SIG-M5 treated with dmso at 0.1 percent for 504 hours (cell line): ENCODE measurements at regions not wholly inside any gene's neighbourhood (a gene's known extent, or its start where the extent isn't known, plus 50 kb on each side); places are given as distances from the start of the nearest gene placed in this dataset.
A peak's percentile ranks its signal among the peaks of the same experiment; 100 is the strongest.
"Not testable (repeated sequence)": the region's sequence is repeated elsewhere in the genome, so short reads cannot be mapped to it uniquely, and the experiment has no call there.

Experiments
- DNase-seq: peaks from one replicate; lab custom pipeline; 2025; ENCODE audit not compliant: unreplicated experiment; lab: John Stamatoyannopoulos, UW

DNA sequence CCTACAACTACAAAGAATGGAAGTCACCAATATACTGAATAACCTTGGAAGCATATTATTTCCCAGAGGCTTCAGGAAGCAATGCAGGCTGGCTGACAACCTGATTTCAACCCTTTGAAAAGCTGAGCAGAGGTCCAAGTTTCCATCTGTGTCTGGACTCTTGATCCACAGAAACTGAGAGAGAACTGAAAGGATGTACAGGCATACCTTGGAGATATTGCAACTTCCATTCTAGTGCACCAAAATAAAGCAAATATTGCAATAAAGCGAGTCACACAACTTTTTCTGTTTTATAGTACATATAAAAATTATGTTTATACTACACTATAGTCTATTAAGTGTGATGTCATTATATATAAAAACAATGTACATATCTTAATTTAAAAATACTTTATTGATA is 85.3 kb downstream of the TYW3 start:
- DNase-seq, result no peak

DNA sequence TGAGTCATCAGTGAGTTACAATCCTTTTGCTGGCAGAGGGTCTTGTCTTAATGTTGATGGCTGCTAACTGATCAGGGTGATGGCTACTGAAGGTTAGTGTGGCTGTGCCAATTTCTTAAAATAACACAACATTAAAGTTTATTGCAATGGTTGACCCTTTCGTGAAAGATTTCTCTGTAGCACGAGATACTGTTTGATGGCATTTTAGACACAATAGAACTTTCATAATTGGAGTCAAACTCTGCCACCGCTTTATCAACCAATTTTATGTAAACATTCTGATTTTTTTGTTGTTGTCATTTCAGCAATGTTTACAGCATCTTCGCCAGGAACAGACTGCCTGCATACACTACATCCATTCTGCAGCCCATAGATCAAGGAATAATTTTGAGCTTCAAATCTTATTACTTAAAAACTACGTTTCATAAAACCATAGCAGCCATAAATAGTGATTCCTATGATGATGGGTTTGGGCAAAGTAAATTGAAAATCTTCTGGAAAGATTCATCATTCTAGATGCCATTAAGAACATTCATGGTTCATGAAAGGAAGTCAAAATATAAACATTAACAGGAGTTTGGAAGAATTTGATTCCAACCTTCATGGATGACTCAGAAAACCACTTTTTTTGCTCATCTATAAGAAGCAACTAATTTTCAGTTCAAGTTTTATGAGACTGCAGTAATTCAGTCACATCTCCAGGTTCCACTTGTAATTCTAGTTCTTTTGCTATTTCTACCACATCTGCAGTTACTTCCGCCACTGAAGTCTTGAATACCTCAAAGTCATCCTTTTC is 85.9 kb downstream of the TYW3 start:
- no peak for DNase-seq

DNA sequence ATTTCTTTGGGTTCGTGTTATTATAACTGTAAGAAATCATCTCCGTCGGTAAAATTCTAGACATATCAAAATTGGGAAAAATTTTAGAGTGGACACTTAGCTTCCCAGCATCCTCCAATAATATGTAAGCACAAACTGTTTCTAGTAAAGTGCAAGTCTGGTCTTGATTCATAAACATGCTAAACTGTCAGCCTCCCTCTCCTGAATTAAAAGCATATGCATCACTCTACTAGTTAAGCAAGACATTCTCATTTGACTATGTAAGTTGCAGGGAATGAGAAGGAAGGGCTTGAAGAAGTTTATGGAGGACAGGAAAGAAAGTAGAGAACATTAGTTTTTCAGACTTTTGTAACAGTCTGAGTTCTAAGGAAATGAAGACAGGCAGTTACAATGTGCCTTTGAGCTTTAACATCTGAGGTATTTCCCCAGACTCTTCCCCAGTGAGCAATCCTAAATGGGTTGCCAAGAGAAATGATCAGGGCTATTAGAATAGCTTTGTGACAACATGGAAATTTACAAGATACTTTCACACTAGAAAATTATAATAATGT is 90.0 kb downstream of the TYW3 start:
- no peak for DNase-seq

DNA sequence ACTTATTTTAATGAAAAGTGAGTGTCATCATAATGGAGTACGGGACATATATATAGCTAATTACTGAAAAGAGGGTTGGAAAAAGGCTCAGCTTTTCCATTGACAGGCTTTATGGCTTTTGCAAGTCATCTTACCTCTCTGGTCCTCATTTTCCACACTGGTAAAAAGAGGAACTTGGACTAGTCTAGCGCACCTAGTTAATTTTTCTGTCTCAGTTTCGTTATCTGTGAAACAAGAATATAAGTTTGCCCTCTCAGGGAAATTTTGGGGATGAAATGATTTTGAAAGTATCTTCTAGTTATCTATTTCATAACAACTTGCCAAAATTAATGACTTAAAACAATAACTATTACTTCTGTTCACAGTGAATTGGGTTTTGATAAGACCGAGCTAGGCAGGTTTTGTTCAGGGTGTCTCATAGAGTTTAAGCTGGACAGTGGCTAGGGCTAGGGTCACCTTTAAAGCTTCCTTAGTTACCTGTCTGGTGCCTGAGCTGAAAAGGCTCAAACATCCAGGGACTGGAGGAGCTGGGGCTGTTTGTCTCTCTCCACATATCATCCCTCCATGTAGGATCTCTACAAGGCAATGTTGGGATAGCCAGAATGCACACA is 91.7 kb downstream of the TYW3 start:
- DNase-seq, result no peak

DNA sequence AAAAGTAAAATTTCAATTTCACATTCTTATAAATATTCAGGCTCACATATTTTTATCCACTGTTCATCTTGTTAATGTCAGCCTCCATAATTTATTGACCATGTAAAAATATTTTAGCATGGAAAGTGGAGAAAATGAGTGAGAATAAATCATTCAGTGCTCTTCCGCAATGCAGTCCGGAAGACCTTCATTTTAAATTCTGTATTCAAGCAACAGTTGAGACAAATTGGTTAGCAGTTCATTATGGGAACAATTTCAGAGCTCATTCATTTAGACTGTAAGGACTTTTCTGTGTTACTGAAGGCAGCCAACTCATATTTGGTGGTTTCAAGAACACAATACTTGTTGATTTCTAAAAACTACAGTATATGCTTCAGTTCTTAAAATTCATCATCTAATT is 97.8 kb downstream of the TYW3 start:
- DNase-seq, result no peak

DNA sequence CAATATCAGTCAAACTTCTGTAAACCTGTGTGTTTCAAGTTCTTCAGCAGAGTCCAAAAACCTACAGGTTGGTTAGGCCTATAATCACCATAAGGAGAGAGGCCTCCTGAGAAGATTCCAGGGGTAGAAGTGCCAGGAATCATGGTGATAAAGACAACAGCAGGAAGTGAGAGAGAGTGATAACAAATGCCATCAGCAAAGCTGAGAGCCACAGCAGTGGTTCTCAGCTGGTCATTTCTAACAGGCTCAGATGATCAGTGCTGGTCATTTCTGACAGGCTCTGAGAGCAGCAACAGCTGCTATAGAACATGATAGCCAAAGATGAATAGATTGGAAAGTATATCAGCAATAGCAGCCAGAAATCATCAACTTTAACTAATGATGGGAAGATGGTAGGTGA is 101.3 kb downstream of the TYW3 start:
- DNase-seq, result no peak

DNA sequence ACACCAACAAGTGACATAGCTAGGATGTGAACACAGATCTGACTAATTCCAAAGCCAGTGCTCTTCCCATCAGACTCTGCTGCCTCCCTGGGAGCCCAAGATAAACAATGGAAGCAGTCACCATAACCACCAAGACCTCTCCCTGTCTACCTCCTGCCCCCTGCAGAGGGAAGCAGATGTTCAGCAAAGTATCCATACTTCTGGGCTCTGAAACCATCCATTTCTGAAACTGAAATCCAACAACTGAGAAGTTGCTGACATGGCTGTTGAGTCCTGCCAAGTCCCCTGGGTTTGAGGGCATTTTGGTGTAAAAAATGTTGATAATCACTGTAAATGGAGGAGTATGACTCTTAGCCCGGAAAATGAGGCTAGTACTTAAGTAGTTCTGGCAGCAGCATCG is 102.1 kb downstream of the TYW3 start:
- DNase-seq, result no peak

DNA sequence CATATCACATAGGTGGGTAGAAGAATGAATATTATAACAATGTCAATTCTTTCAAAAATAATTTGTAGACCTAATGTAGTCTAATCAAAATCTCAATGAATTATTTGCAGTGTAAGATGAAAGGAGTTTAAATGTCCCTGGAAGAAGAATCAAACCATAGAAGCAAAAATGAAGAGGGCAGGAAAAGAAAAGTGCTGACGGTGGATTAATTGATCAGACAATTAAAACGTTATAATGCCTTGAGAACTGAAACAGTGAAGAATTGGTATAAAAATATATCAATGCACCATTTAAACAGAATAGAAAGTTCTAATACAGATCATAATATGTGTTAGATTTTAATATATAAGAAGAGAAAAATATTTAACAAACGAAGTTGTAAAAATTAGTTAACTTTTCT is 109.8 kb downstream of the TYW3 start:
- DNase-seq, result no peak

DNA sequence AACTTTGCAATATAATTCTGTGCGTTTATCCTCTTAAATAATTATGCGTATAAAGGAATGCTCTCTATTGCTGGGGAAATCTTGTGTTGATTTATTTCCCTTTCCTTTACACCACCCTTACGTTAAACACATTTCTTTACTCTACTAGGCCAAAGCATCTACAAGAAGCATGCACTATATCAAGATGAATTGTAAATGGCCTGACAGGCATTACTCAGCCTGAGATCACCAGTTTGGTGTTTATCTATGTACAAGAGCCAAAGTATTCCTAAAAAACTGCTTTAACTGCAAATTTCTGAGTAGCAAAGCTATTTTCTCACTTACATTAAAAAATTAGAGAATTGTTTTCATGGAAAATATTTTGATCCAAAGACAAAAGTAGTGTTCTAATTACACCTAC is 114.8 kb downstream of the TYW3 start:
- no peak for DNase-seq

DNA sequence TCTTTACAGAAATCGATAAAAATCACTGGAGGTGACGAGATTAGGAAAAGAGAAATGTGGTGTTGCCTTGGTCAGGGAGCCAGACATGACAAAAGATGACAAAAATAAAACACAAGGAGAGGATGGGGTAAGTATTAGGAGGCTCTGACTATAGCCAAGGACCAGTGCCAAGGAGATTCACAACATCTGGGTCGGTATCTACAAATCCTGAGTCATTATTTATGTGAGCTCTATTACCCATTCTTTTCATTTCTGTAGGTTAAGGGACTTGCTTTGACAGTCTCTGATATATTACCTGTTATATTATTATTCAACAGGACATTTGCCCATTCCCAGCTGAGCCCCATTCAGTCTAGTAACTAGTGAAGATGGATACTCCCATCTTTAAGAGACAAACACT is 120.8 kb downstream of the TYW3 start:
- no peak for DNase-seq

DNA sequence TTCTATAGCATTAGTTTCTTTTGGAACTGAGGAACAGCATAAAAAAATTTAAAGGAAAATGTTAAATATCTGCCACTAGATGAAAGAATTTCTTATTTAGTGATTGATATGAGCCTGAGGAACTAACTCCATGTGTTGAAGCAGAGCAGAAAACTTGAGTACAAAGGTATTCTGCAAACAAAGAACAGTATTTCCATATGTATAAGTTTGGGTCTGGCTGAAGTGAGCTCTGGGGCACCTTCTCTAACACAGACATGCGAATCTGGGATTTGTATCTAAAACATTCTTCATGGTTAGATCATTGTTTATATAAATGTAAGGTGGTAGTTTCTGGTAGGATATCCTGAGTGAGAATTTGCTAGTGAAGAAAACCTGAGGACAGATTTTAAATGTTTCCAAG is 123.2 kb downstream of the TYW3 start:
- DNase-seq, result no peak

DNA sequence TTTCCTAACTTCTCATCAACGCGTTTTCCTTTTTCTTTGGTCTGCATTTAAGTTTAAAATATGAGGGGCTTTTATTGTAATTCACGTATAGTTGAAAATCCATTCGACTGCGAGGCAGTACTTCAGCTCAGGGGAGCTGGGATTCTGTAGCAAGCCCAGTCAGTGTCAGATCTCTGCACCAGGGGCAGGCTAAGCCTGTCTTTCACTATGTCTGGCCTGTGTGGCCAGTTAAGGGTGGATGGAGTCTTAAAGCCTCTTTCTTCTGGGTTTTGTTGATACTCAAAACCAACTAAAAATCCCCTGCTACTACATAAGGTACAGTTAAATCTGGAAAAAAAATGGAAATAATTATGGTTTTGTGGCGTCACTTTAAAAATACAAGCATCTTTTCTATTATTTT is 124.7 kb downstream of the TYW3 start:
- DNase-seq, result no peak

DNA sequence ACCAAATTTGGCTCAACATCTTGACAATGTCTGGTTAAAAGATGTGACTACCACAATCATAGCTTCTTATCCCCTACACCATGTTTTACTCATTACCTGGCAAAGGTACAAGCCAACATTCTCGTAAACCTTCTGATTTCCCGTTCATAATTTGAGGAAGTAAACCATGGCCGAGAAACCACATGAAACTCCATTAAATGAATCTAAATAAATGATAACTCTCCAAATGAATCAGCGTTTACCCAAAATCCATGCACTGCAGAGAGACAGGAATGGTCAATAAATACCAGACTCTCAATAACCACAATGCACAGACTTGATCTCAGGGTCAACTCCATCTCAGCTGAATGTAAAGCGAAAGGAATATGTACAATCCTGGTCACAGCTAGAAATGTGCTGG is 125.2 kb downstream of the TYW3 start:
- DNase-seq, result no peak

DNA sequence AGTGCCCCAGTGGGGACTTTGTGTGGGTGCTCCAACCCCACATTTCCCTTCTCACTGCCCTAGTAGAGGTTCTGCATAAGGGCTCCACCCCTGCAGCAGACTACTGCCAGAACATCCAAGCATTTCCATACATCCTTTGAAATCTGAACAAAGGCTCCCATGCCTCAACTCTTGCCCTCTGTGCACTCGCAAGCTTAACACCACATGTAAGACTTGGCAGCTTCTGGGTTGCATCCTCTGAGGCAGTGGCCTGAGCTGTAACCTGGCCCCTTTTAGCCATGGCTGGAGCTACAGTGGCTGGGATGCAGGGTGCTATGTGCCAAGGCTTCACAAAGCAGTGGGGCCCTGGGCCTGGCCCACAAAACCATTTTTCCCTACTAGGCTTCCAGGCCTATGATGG is 128.9 kb downstream of the TYW3 start:
- DNase-seq, result no peak

DNA sequence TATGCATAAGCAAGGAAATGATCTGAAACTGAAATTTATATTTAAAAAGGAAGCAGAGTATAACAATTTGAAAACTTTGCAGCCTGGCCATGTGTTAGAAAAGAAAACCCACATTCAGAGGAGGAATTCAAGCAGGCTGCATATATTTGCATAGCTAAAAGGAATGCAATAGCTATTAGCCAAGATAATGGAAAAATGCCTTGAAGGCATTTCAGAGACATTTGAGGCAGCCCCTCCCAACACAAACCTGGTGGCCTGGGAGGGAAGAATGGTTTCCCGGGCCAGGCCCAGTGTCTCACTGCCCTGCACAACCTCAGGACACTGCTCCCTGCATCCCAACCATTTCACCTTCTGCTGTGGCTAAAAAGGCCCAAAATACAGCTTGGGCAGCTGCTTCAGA is 136.8 kb downstream of the TYW3 start:
- no peak for DNase-seq

DNA sequence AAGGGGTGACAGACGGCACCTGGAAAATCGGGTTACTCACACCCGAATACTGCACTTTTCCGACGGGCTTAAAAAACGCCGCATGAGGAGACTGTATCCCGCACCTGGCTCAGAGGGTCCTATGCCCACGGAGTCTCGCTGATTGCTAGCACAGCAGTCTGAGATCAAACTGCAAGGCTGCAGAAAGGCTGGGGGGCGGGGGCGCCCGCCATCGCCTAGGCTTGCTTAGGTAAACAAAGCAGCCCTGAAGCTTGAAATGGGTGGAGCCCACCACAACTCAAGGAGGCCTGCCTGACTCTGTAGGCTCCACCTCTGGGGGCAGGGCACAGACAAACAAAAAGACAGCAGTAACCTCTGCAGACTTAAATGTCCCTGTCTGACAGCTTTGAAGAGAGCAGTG is 144.4 kb downstream of the TYW3 start:
- DNase-seq, result not testable (repeated sequence)

DNA sequence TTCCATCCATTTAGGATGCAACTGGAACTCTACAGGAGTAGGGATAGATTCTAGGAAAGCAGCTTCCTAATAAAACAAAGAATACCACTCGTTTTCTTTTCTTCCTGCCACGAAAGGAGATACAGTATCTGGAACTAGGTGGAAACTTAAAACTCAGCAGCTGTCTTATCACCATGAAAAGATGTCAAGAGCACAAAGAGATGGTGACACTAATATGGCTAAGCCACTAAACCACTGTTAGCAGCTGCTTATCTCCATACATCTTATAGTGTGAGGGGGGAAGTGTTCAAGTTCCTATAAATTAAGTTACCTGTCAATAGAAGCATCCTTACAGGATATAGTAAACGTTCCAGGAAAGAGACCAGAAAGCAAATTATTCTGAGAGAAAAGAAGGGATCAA is 162.5 kb downstream of the TYW3 start:
- DNase-seq, result no peak

DNA sequence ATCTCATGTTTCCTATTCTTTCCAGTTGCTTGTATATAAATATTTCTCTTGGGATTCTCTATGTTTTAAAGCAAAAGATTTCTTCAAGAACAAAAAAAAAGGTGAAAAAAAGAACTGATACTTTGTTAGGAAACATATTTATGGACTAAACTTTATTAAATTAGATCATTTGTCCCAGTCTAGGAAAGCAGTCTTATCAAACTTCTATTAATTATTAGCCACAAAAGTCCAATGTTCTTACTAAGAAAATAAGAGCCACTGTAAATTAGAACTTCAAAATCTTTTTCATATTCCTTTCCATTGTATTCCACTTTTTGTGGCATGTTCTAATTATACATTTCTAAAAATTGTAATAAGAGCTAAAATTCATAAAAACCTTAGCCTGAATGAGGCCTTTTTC is 175.2 kb downstream of the TYW3 start:
- no peak for DNase-seq

DNA sequence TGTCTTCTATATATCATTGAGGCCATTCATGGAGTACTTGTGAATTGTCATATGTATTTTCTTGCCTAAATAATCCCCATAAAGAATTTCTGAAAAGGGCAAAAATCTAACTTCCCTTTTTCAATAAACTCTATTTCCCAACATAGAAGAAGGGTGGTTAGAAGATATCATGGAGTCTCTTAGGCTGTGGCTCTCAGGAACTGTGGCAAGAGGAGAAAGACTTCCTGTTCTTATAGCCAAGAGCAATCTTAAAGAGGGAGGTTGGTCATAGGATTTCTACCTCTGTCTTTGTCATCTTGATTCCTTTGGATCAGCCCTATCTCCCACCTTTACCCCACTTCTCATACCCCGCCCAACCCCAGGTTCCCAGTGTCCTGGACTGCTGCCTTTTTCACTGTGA is 175.8 kb downstream of the TYW3 start:
- peak; percentile 39 for DNase-seq

DNA sequence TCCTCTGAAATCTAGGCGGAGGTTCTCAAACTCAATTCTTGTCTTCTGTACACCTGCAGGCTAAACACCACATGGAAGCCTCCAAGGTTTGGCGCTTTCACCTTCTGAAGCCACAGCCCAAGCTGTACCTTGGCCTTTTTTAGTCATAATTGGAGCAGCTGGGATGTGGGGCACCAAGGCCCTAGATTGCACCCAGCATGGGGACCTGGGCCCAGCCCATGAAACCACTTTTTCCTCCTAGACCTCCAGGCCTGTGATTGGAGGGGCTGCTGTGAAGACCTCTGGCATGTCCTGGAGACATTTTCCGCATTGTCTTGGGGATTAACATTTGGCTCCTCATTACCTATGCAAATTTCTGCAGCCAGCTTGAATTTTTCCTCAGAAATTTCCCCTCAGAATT is 181.0 kb downstream of the TYW3 start:
- DNase-seq, result no peak

DNA sequence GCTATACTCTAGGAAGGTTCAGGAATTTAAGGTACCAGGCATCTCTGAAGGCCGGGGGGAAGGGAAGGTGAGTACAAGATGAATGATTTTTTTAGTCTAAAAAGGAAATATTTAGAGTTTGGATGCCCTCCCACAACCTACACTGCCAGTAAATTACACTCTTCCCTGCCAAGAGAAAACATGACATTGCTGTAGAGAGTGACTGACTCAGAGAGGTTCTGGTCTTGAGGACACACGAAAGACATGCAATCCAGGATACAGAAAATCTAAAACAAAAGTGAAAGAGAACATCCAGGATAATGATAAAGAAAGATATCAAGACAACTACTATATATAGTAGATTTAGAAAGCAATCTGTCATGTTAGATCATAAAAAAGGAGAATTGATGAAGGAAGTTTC is 200.5 kb downstream of the TYW3 start:
- DNase-seq, result no peak

DNA sequence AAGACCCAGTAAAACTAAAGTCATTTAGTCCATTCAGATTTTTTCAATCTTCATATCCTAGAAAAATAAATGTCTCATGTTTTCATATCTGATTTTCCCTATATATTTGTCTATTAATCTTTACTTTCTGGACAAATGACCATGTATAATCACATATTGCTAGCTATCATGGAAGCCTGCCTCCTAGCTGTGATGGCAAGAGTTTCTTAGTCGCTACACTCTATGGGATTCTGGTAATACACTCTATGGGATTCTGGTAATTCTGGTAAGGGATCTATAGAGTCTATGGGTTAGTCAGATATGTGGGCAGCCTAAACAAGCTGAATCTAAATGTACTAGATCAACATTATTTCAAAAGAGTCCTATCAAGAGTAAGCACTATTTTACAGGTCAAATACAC is 198.7 kb upstream of the LHX8 start:
- no peak for DNase-seq

DNA sequence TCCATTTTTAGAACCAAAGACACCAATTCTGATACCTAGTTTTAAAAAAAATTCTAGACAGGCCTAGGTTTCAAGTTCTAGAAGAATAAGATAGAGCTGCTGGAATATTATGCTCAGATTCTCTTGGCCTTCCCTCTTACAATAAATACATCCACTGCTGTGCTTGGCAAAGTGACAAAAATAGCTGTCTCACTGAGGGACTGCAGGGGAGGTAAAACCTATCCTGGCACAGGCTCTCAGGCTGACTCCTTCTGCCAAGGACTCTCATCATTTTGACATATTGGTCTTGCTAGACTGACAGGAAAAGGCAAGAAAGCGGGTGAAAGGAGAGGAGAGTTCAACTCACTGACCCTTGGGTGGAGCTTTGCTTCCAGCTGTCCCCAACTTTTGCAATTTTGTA is 197.0 kb upstream of the LHX8 start:
- no peak for DNase-seq
